Neuronal stem cell (in vitro differentiated cells): ENCODE measurements at regions not wholly inside any gene's neighbourhood (a gene's known extent, or its start where the extent isn't known, plus 50 kb on each side); places are given as distances from the start of the nearest gene placed in this dataset.

Experiments
- DNase-seq: peaks from one replicate; pipeline ENCODE4 v3.0.0-alpha.2; 2013; ENCODE audit warnings: low spot score
- H2AFZ ChIP-seq: one replicate; pipeline ENCODE4 v1.6.1; 2013; ENCODE audit warnings: mild to moderate bottlenecking, low read length, inconsistent platforms
- H2AK5ac ChIP-seq: 2 replicates; pipeline ENCODE4 v1.6.1; 2013; ENCODE audit warnings: low read depth, mild to moderate bottlenecking, inconsistent platforms, low read length, moderate library complexity, mixed read lengths
- H2BK120ac ChIP-seq: 2 replicates; pipeline ENCODE4 v1.6.1; 2013; ENCODE audit warnings: low read depth, mild to moderate bottlenecking, inconsistent platforms, low read length, moderate library complexity, mixed read lengths
- H2BK12ac ChIP-seq: one replicate; pipeline ENCODE4 v1.6.1; 2013; ENCODE audit warnings: low read length, inconsistent platforms
- H2BK15ac ChIP-seq: 2 replicates; pipeline ENCODE4 v1.6.1; 2013; ENCODE audit warnings: mild to moderate bottlenecking, low read length, inconsistent platforms, mixed read lengths
- H2BK5ac ChIP-seq: one replicate; pipeline ENCODE4 v1.6.1; 2013; ENCODE audit warnings: inconsistent platforms, mild to moderate bottlenecking, low read length, moderate library complexity
- H3K14ac ChIP-seq: one replicate; pipeline ENCODE4 v1.6.1; 2013; ENCODE audit warnings: low read length, inconsistent platforms
- H3K18ac ChIP-seq: 2 replicates; pipeline ENCODE4 v1.6.1; 2013; ENCODE audit warnings: low read length, inconsistent platforms
- H3K23ac ChIP-seq: 2 replicates; pipeline ENCODE4 v1.6.1; 2013; ENCODE audit warnings: low read depth, mild to moderate bottlenecking, mixed read lengths, low read length, inconsistent platforms; ENCODE audit not compliant: poor library complexity
- H3K27ac ChIP-seq: replicated peaks from 3 replicates; pipeline ENCODE4 v1.5.1; 2013; ENCODE audit warnings: low read length, inconsistent platforms
- H3K27me3 ChIP-seq, 3 experiments: 2 replicates each; pipeline ENCODE4 v1.6.1; 2013; ENCODE audit warnings: low read length in 3 of 3, mild to moderate bottlenecking in 2 of 3, inconsistent platforms in 1 of 3, low read depth in 1 of 3, mixed read lengths in 1 of 3, moderate library complexity in 1 of 3; ENCODE audit not compliant: control insufficient read depth in 3 of 3, insufficient read depth in 3 of 3
- H3K36me3 ChIP-seq, 2 donors: replicated peaks in 1 of 2; 2 replicates each; pipeline ENCODE4 v1.6.1; 2013; ENCODE audit warnings: low read length in 2 of 2; ENCODE audit not compliant: control insufficient read depth in 2 of 2, insufficient read depth in 2 of 2
- H3K4ac ChIP-seq: 2 replicates; pipeline ENCODE4 v1.6.1; 2013; ENCODE audit warnings: inconsistent platforms, mild to moderate bottlenecking, low read length, moderate library complexity
- H3K4me1 ChIP-seq, 2 donors: 1 replicate in 1 of 2; 2 replicates in 1 of 2; pipeline ENCODE4 v1.6.1; 2013; ENCODE audit warnings: low read length in 2 of 2, low read depth in 1 of 2; ENCODE audit not compliant: control insufficient read depth in 2 of 2, insufficient read depth in 1 of 2
- H3K4me2 ChIP-seq: one replicate; pipeline ENCODE4 v1.6.1; 2013; ENCODE audit warnings: mild to moderate bottlenecking, low read length, inconsistent platforms; ENCODE audit not compliant: insufficient read depth, poor library complexity, severe bottlenecking
- H3K4me3 ChIP-seq, 2 donors: 2 replicates each; pipeline ENCODE4 v1.5.1; 2013; ENCODE audit warnings: low read length in 2 of 2, mild to moderate bottlenecking in 2 of 2, inconsistent platforms in 1 of 2, moderate library complexity in 1 of 2
- H3K79me1 ChIP-seq: one replicate; pipeline ENCODE4 v1.6.1; 2013; ENCODE audit warnings: low read depth, mild to moderate bottlenecking, inconsistent platforms, low read length, moderate library complexity
- H3K9ac ChIP-seq: one replicate; pipeline ENCODE4 v1.6.1; 2013; ENCODE audit warnings: mild to moderate bottlenecking, low read depth, low read length, inconsistent platforms; ENCODE audit not compliant: poor library complexity
- H3K9me3 ChIP-seq, 2 donors: replicated peaks in 1 of 2; 2 replicates each; pipeline versions ENCODE3 to v1.6.1; 2013; ENCODE audit warnings: low read length in 2 of 2, mild to moderate bottlenecking in 2 of 2, inconsistent platforms in 1 of 2, low read depth in 1 of 2, mixed read lengths in 1 of 2, moderate library complexity in 1 of 2; ENCODE audit not compliant: control insufficient read depth in 2 of 2, insufficient read depth in 1 of 2
- H4K8ac ChIP-seq: one replicate; pipeline ENCODE4 v1.6.1; 2013; ENCODE audit warnings: low read depth, mild to moderate bottlenecking, inconsistent platforms, low read length, moderate library complexity
- H4K91ac ChIP-seq: one replicate; pipeline ENCODE4 v1.6.1; 2013; ENCODE audit warnings: low read length, low read depth, mild to moderate bottlenecking, inconsistent platforms; ENCODE audit not compliant: poor library complexity
- WGBS, 2 donors: extraction: QIAGEN DNeasy Blood & Tissue Kit; methylation state at CpG; one replicate each; pipeline ENCODE4 v1.1.7; 2013; ENCODE audit warnings: missing lambda C conversion rate in 2 of 2, mixed read lengths in 1 of 2; ENCODE audit not compliant: insufficient read length in 2 of 2, insufficient replicate concordance in 1 of 2; ENCODE audit errors: extremely low coverage in 2 of 2; 5-methylcytosine and 5-hydroxymethylcytosine counted together

GRCh38 chr5:105462377-105462776 is 1899.8 kb upstream of the NUDT12 start:
- Histone ChIP-seq H3K27ac (no peak overlapping the region), H2AK5ac (no peak overlapping the region), H3K4ac (no peak overlapping the region), H3K27me3 (no peaks in the 10 kb centered on the region), H3K79me1 (no peaks in the 10 kb centered on the region), H3K14ac (no peak overlapping the region), H2BK15ac (no peak overlapping the region), H3K18ac (no peak overlapping the region), H3K4me3 (no peak overlapping the region), H2AFZ (no peak overlapping the region), H2BK120ac (no peak overlapping the region), H4K8ac (no peak overlapping the region), H3K9ac (no peak overlapping the region), H2BK12ac (no peak overlapping the region), H3K36me3 (no peaks in the 10 kb centered on the region), H3K4me2 (no peak overlapping the region), H4K91ac (no peak overlapping the region), H3K23ac (no peak overlapping the region), H3K4me1 (no peaks in the 10 kb centered on the region), H2BK5ac (no peak overlapping the region), H3K9me3 (peaks cover 6 to 12% of the 10 kb centered on the region in 2 donors)
- no CpG with 5 or more reads among the region's 3 CpGs for WGBS, 2 donors
- DNase-seq: no peak

- no peak overlapping the region for H2BK5ac ChIP-seq
- no peak overlapping the region for H4K91ac ChIP-seq
- no peak overlapping the region for H3K27ac ChIP-seq
- H3K4me3 ChIP-seq: no peak overlapping the region
- H2AK5ac ChIP-seq: no peak overlapping the region
- H3K23ac ChIP-seq: no peak overlapping the region
- no peak overlapping the region for H3K9ac ChIP-seq
- no peak overlapping the region for H2BK12ac ChIP-seq
- no peaks in the 10 kb centered on the region for H3K79me1 ChIP-seq
- no peak overlapping the region for H2BK120ac ChIP-seq
- H3K18ac ChIP-seq: no peak overlapping the region
- no CpG with 5 or more reads among the region's 4 CpGs for WGBS, 2 donors
- H4K8ac ChIP-seq: no peak overlapping the region
- H3K4me2 ChIP-seq: no peak overlapping the region
- no peaks in the 10 kb centered on the region for H3K36me3 ChIP-seq
- H2BK15ac ChIP-seq: no peak overlapping the region
- H3K14ac ChIP-seq: no peak overlapping the region
- no peaks in the 10 kb centered on the region for H3K4me1 ChIP-seq
- no peak for DNase-seq
- H3K27me3 ChIP-seq: no peaks in the 10 kb centered on the region
- H3K9me3 ChIP-seq: peaks cover 6 to 12% of the 10 kb centered on the region in 2 donors
- no peak overlapping the region for H3K4ac ChIP-seq
- H2AFZ ChIP-seq: no peak overlapping the region
These were observed 1898.1 kb upstream of the NUDT12 start for GRCh38 chr5:105460721-105461120.

DNA sequence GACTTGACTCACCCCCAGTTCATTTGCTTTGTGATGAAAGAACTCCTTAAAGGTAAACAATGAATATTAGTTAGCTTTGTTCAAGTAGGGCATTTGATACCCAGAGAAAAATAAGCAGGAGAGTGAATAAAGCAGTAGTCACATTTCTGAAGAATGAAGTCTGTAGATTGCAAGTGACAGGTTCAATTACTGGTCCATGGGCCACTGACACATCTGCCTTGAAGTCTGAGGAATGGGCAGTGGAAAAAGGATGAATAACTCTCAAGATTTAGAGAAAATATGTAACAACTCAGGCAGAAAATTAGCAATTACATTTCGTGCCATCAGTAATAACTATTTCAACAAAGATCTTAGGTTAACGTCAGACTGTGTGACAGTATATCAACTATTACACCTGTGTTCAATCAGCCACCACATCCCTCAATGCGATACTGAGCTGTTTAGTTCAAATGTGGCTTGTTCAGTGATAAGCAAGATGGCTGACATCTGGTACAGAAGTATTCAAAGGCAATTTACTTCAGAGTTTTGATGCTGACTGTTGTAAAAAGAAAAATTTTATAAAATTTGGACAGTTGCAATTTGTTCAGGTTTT is 1890.7 kb upstream of the NUDT12 start:
- H3K9ac ChIP-seq: no peak overlapping the region
- H2BK120ac ChIP-seq: no peak overlapping the region
- H3K4me2 ChIP-seq: no peak overlapping the region
- H3K9me3 ChIP-seq: no peaks in the 10 kb centered on the region
- H4K91ac ChIP-seq: no peak overlapping the region
- H2AFZ ChIP-seq: no peak overlapping the region
- H3K4me3 ChIP-seq: no peak overlapping the region
- DNase-seq: no peak
- H3K23ac ChIP-seq: no peak overlapping the region
- H3K27me3 ChIP-seq: no peaks in the 10 kb centered on the region
- no peak overlapping the region for H2BK15ac ChIP-seq
- no peaks in the 10 kb centered on the region for H3K36me3 ChIP-seq
- H3K4ac ChIP-seq: no peak overlapping the region
- no peaks in the 10 kb centered on the region for H3K79me1 ChIP-seq
- H2AK5ac ChIP-seq: no peak overlapping the region
- no peak overlapping the region for H3K18ac ChIP-seq
- no peak overlapping the region for H3K14ac ChIP-seq
- no CpG with 5 or more reads among the region's 3 CpGs for WGBS, 2 donors
- no peaks in the 10 kb centered on the region for H3K4me1 ChIP-seq
- H3K27ac ChIP-seq: no peak overlapping the region
- H4K8ac ChIP-seq: no peak overlapping the region
- H2BK5ac ChIP-seq: no peak overlapping the region
- H2BK12ac ChIP-seq: no peak overlapping the region

- no peak overlapping the region for H4K8ac ChIP-seq
- no peak overlapping the region for H3K4ac ChIP-seq
- H2AFZ ChIP-seq: no peak overlapping the region
- H2AK5ac ChIP-seq: no peak overlapping the region
- no peak overlapping the region for H3K27ac ChIP-seq
- H3K4me3 ChIP-seq: no peak overlapping the region
- no CpG with 5 or more reads among the region's 3 CpGs for WGBS, 2 donors
- no peak overlapping the region for H3K23ac ChIP-seq
- no peak overlapping the region for H2BK15ac ChIP-seq
- H2BK120ac ChIP-seq: no peak overlapping the region
- no peak overlapping the region for H3K14ac ChIP-seq
- DNase-seq: no peak
- no peak overlapping the region for H3K4me2 ChIP-seq
- H3K4me1 ChIP-seq: no peaks in the 10 kb centered on the region
- H3K18ac ChIP-seq: no peak overlapping the region
- no peaks in the 10 kb centered on the region for H3K79me1 ChIP-seq
- no peak overlapping the region for H3K9ac ChIP-seq
- H2BK12ac ChIP-seq: no peak overlapping the region
- no peak overlapping the region for H2BK5ac ChIP-seq
- no peaks in the 10 kb centered on the region for H3K9me3 ChIP-seq
- no peak overlapping the region for H4K91ac ChIP-seq
- H3K36me3 ChIP-seq: no peaks in the 10 kb centered on the region
- H3K27me3 ChIP-seq: no peaks in the 10 kb centered on the region
These were observed 1885.7 kb upstream of the NUDT12 start for GRCh38 chr5:105448271-105448670.
